OCI-LY3 (cell line): ENCODE measurements at regions not wholly inside any gene's neighbourhood (a gene's known extent, or its start where the extent isn't known, plus 50 kb on each side); places are given as distances from the start of the nearest gene placed in this dataset.
A peak's percentile ranks its signal among the peaks of the same experiment; 100 is the strongest.
"Not testable (repeated sequence)": the region's sequence is repeated elsewhere in the genome, so short reads cannot be mapped to it uniquely, and the experiment has no call there.

Source experiments
- H2AFZ ChIP-seq: fragments of 200-600, 300-600 bp; shearing (Covaris generic); 2 replicates; pipeline ENCODE4 v1.6.0; 2014; ENCODE audit warnings: antibody characterized with exemption, low read depth, low read length
- H3K27ac ChIP-seq: fragments of 200-600, 300-600 bp; sonication (generic); 2 replicates; pipeline ENCODE4 v1.5.1; 2014; ENCODE audit warnings: mild to moderate bottlenecking, low read length, moderate library complexity, mixed read lengths
- H3K27me3 ChIP-seq: fragments of 200-600, 300-600 bp; sonication (generic); 2 replicates; pipeline ENCODE4 v1.6.1; 2014; ENCODE audit warnings: low read depth, low read length, mixed read lengths
- H3K36me3 ChIP-seq: fragments of 200-600, 300-600 bp; sonication (generic); replicated peaks from 2 replicates; pipeline ENCODE3; 2014; ENCODE audit warnings: low read depth, low read length, mixed read lengths
- H3K4me1 ChIP-seq: fragments of 300-600, 200-600 bp; sonication (generic); 2 replicates; pipeline ENCODE4 v1.6.1; 2014; ENCODE audit warnings: low read length, mixed read lengths
- H3K4me2 ChIP-seq: fragments of 200-600, 300-600 bp; sonication (generic); 2 replicates; pipeline ENCODE4 v1.6.1; 2014; ENCODE audit warnings: low read length, mixed read lengths
- H3K4me3 ChIP-seq: fragments of 300-600, 200-600 bp; sonication (generic); 2 replicates; pipeline ENCODE4 v1.5.1; 2014; ENCODE audit warnings: antibody characterized with exemption, mild to moderate bottlenecking, low read length, moderate library complexity
- H3K79me2 ChIP-seq: fragments of 300-600, 200-600 bp; shearing (Covaris generic); 2 replicates; pipeline ENCODE4 v1.6.1; 2014; ENCODE audit warnings: mild to moderate bottlenecking, low read length, mixed read lengths
- H3K9ac ChIP-seq: fragments of 300-600, 200-600 bp; shearing (Covaris generic); 2 replicates; pipeline ENCODE4 v1.6.0; 2014; ENCODE audit warnings: mild to moderate bottlenecking, low read length, moderate library complexity
- H3K9me3 ChIP-seq: fragments of 200-600, 300-600 bp; shearing (Covaris generic); 2 replicates; pipeline ENCODE4 v1.6.1; 2014; ENCODE audit warnings: low read length, mixed read lengths; ENCODE audit not compliant: insufficient read depth
- H4K20me1 ChIP-seq: fragments of 200-600, 300-600 bp; sonication (generic); 2 replicates; pipeline ENCODE4 v1.6.1; 2016; ENCODE audit warnings: low read length, mixed read lengths; ENCODE audit not compliant: insufficient read depth
- CTCF ChIP-seq: fragments of 200-600, 300-600 bp; sonication (generic); IDR thresholded peaks from 2 replicates; pipeline ENCODE4 v1.5.1; 2014; ENCODE audit warnings: antibody characterized with exemption, low read length, low read depth
- EZH2phosphoT487 ChIP-seq: fragments of 200-600 bp; shearing (Covaris generic); IDR thresholded peaks from 2 replicates; pipeline ENCODE4 v1.6.1; 2018; ENCODE audit warnings: antibody characterized with exemption, mixed run types, low read depth

GRCh38 chr5:126677121-126677520, 76.4 kb downstream of the PHAX start:
- H3K79me2 ChIP-seq, result no peaks in the 10 kb centered on the region
- H4K20me1 ChIP-seq, result no peaks in the 10 kb centered on the region
- no peak overlapping the region for H2AFZ ChIP-seq
- H3K4me3 ChIP-seq, result no peak overlapping the region
- H3K9me3 ChIP-seq, result no peaks in the 10 kb centered on the region
- H3K4me2 ChIP-seq, result no peak overlapping the region
- peaks cover 9% of the 10 kb centered on the region for H3K4me1 ChIP-seq
- no peaks in the 10 kb centered on the region for H3K27me3 ChIP-seq
- no peak overlapping the region for H3K9ac ChIP-seq
- H3K36me3 ChIP-seq, result no peaks in the 10 kb centered on the region
- H3K27ac ChIP-seq, result no peak overlapping the region
- TF ChIP-seq CTCF (no peak), EZH2phosphoT487 (no peak)

- Histone ChIP-seq H3K9ac (no peak overlapping the region), H3K36me3 (no peaks in the 10 kb centered on the region), H4K20me1 (no peaks in the 10 kb centered on the region), H3K9me3 (no peaks in the 10 kb centered on the region), H3K4me1 (peaks cover 9% of the 10 kb centered on the region), H3K4me3 (no peak overlapping the region), H2AFZ (no peak overlapping the region), H3K4me2 (peak overlapping the region; percentile 30), H3K79me2 (no peaks in the 10 kb centered on the region), H3K27me3 (no peaks in the 10 kb centered on the region), H3K27ac (no peak overlapping the region)
- TF ChIP-seq CTCF (no peak), EZH2phosphoT487 (no peak)
Measured at GRCh38 chr5:126680191-126680817, 79.6 kb downstream of the PHAX start.

- H3K9ac ChIP-seq, H3K27me3 ChIP-seq, H3K27ac ChIP-seq, H3K4me3 ChIP-seq, H3K36me3 ChIP-seq, H3K79me2 ChIP-seq, H3K4me2 ChIP-seq, H2AFZ ChIP-seq, H4K20me1 ChIP-seq, H3K9me3 ChIP-seq, H3K4me1 ChIP-seq: not testable (repeated sequence)
Measured at GRCh38 chr5:126681314-126681713, 80.6 kb downstream of the PHAX start.

- H3K27ac ChIP-seq, result no peak overlapping the region
- TF ChIP-seq EZH2phosphoT487 (no peak), CTCF (no peak)
- peaks cover 9% of the 10 kb centered on the region for H3K4me1 ChIP-seq
- H3K4me2 ChIP-seq, result no peak overlapping the region
- H3K79me2 ChIP-seq, result no peaks in the 10 kb centered on the region
- H4K20me1 ChIP-seq, result no peaks in the 10 kb centered on the region
- no peaks in the 10 kb centered on the region for H3K36me3 ChIP-seq
- H3K9me3 ChIP-seq, result no peaks in the 10 kb centered on the region
- no peaks in the 10 kb centered on the region for H3K27me3 ChIP-seq
- H2AFZ ChIP-seq, result no peak overlapping the region
- H3K4me3 ChIP-seq, result no peak overlapping the region
- no peak overlapping the region for H3K9ac ChIP-seq
Measured at GRCh38 chr5:126681970-126682369, 81.2 kb downstream of the PHAX start.

GRCh38 chr5:126682856-126683255, 82.1 kb downstream of the PHAX start:
- TF ChIP-seq CTCF (no peak), EZH2phosphoT487 (no peak)
- H3K4me1 ChIP-seq, result peaks cover 9% of the 10 kb centered on the region
- no peaks in the 10 kb centered on the region for H3K9me3 ChIP-seq
- no peaks in the 10 kb centered on the region for H3K27me3 ChIP-seq
- H3K4me2 ChIP-seq, result no peak overlapping the region
- H3K36me3 ChIP-seq, result no peaks in the 10 kb centered on the region
- no peaks in the 10 kb centered on the region for H4K20me1 ChIP-seq
- no peaks in the 10 kb centered on the region for H3K79me2 ChIP-seq
- no peak overlapping the region for H3K9ac ChIP-seq
- no peak overlapping the region for H3K27ac ChIP-seq
- no peak overlapping the region for H2AFZ ChIP-seq
- H3K4me3 ChIP-seq, result no peak overlapping the region
